DLD1 (cell line): ENCODE measurements at regions not wholly inside any gene's neighbourhood (a gene's known extent, or its start where the extent isn't known, plus 50 kb on each side); places are given as distances from the start of the nearest gene placed in this dataset.
"Not testable (repeated sequence)": the region's sequence is repeated elsewhere in the genome, so short reads cannot be mapped to it uniquely, and the experiment has no call there.

Source experiments
- in situ Hi-C: cut with HindIII; loops from 2 replicates; pipeline ENCODE4 v1.10.0; 2017; ENCODE audit warnings: low sequenced_read_pairs

GRCh38 chr2:2788076-2788475 lies 457.0 kb upstream of the MYT1L start:
- in situ Hi-C loops = no loop called here

GRCh38 chr2:2787301-2787907 lies 456.3 kb upstream of the MYT1L start:
- in situ Hi-C loops = no loop called here

GRCh38 chr2:2782007-2782406 lies 450.9 kb upstream of the MYT1L start:
- in situ Hi-C loops = no loop called here

- in situ Hi-C loops = no loop called here
Observed at GRCh38 chr2:2779727-2780126, 448.7 kb upstream of the MYT1L start.

- in situ Hi-C loops = no loop called here
Observed at GRCh38 chr2:2777876-2778275, 446.8 kb upstream of the MYT1L start.

- in situ Hi-C loops = no loop called here
Observed at GRCh38 chr2:2777213-2777612, 446.1 kb upstream of the MYT1L start.

- in situ Hi-C loops = no loop called here
Observed at GRCh38 chr2:2775018-2775417, 443.9 kb upstream of the MYT1L start.

GRCh38 chr2:2773692-2774091 lies 442.6 kb upstream of the MYT1L start:
- in situ Hi-C loops = no loop called here

- in situ Hi-C loops = not testable (repeated sequence)
Observed at GRCh38 chr2:2773080-2773479, 442.0 kb upstream of the MYT1L start.

GRCh38 chr2:2771721-2772411 lies 440.8 kb upstream of the MYT1L start:
- in situ Hi-C loops = no loop called here

GRCh38 chr2:2769481-2770431 lies 438.7 kb upstream of the MYT1L start:
- in situ Hi-C loops = no loop called here

GRCh38 chr2:2768476-2768875 lies 437.4 kb upstream of the MYT1L start:
- in situ Hi-C loops = no loop called here

GRCh38 chr2:2767837-2768236 lies 436.8 kb upstream of the MYT1L start:
- in situ Hi-C loops = no loop called here

- in situ Hi-C loops = no loop called here
Observed at GRCh38 chr2:2765839-2766495, 434.9 kb upstream of the MYT1L start.

GRCh38 chr2:2765176-2765800 lies 434.2 kb upstream of the MYT1L start:
- in situ Hi-C loops = no loop called here

- in situ Hi-C loops = no loop called here
Observed at GRCh38 chr2:2764739-2765138, 433.7 kb upstream of the MYT1L start.

- in situ Hi-C loops = no loop called here
Observed at GRCh38 chr2:2764001-2764355, 432.9 kb upstream of the MYT1L start.

GRCh38 chr2:2763351-2764000 lies 432.4 kb upstream of the MYT1L start:
- in situ Hi-C loops = no loop called here

GRCh38 chr2:2762913-2763312 lies 431.8 kb upstream of the MYT1L start:
- in situ Hi-C loops = no loop called here

- in situ Hi-C loops = no loop called here
Observed at GRCh38 chr2:2762166-2762908, 431.3 kb upstream of the MYT1L start.
